HEK293 (cell line): ENCODE measurements at regions not wholly inside any gene's neighbourhood (a gene's known extent, or its start where the extent isn't known, plus 50 kb on each side); places are given as distances from the start of the nearest gene placed in this dataset.

Experiments
- CTCF ChIA-PET: fragments of 350-600 bp; formaldehyde crosslinking; extraction: SDS; loops from one replicate; lab custom pipeline; 2021; ENCODE audit warnings: antibody characterized with exemption; lab: Yijun Ruan, JAX
- POLR2A ChIA-PET: fragments of 300-600 bp; formaldehyde crosslinking; extraction: SDS; loops from one replicate; lab custom pipeline; 2020; ENCODE audit warnings: antibody characterized with exemption, inconsistent platforms; lab: Yijun Ruan, JAX
- H3K27ac ChIP-seq: fragments of 200-500 bp; sonication (Bioruptor generic); 2 replicates; pipeline ENCODE4 v1.5.1; 2014; ENCODE audit warnings: low read depth, low read length, control low read depth, inconsistent platforms; ENCODE audit errors: extremely low read depth
- H3K36me3 ChIP-seq, 2 experiments: fragments of 200-500 bp in 1 of 2; sonication (Bioruptor generic) in 1 of 2; 1 replicate in 1 of 2; 2 replicates in 1 of 2; pipeline ENCODE4 v1.5.1; 2014 to 2017; ENCODE audit warnings: inconsistent platforms in 2 of 2, low read length in 2 of 2; ENCODE audit not compliant: control insufficient read depth in 2 of 2, insufficient read depth in 1 of 2
- H3K4me1 ChIP-seq: fragments of 200-500 bp; sonication (Bioruptor generic); 2 replicates; pipeline ENCODE4 v1.5.1; 2014; ENCODE audit warnings: mild to moderate bottlenecking, low read length, inconsistent platforms; ENCODE audit not compliant: control insufficient read depth, insufficient read depth
- H3K4me3 ChIP-seq: 2 replicates; pipeline ENCODE4 v1.5.1; 2011; ENCODE audit warnings: low read depth, mild to moderate bottlenecking, control low read depth, low read length, moderate library complexity
- H3K9me3 ChIP-seq: fragments of 200-500 bp; sonication (Bioruptor generic); 2 replicates; pipeline ENCODE4 v1.5.1; 2014; ENCODE audit warnings: low read depth, low read length, inconsistent platforms; ENCODE audit not compliant: control insufficient read depth, insufficient read depth
- IKZF3 ChIP-seq: fragments of 450-650 bp; IDR thresholded peaks from 2 replicates; pipeline ENCODE4 v1.5.0; 2018; ENCODE audit warnings: missing biosample characterization, mild to moderate bottlenecking, missing genetic modification characterization, moderate library complexity
- PRDM1 ChIP-seq: fragments of 450-650 bp; formaldehyde crosslinking; IDR thresholded peaks from 2 replicates; pipeline ENCODE4; 2016; ENCODE audit warnings: missing biosample characterization, missing genetic modification characterization
- SP2 ChIP-seq: fragments of 450-650 bp; formaldehyde crosslinking; IDR thresholded peaks from 2 replicates; pipeline ENCODE4 v1.5.1; 2016; ENCODE audit warnings: missing biosample characterization, missing genetic modification characterization
- ZBTB17 ChIP-seq: fragments of 450-650 bp; formaldehyde crosslinking; IDR thresholded peaks from 2 replicates; pipeline ENCODE4 v1.5.1; 2016; ENCODE audit warnings: missing biosample characterization, missing genetic modification characterization
- ZBTB44 ChIP-seq: fragments of 450-650 bp; IDR thresholded peaks from 2 replicates; pipeline ENCODE4 v1.5.1; 2018; ENCODE audit warnings: missing biosample characterization, mild to moderate bottlenecking, missing genetic modification characterization
- ZBTB48 ChIP-seq: fragments of 450-650 bp; formaldehyde crosslinking; IDR thresholded peaks from 2 replicates; pipeline ENCODE4 v1.5.1; 2016; ENCODE audit warnings: missing biosample characterization, missing genetic modification characterization
- ZBTB8A ChIP-seq: fragments of 450-650 bp; formaldehyde crosslinking; IDR thresholded peaks from 2 replicates; pipeline ENCODE4 v1.5.1; 2016; ENCODE audit warnings: missing biosample characterization, missing genetic modification characterization
- ZEB2 ChIP-seq: fragments of 450-650 bp; formaldehyde crosslinking; IDR thresholded peaks from 2 replicates; pipeline ENCODE4 v1.5.1; 2016; ENCODE audit warnings: missing biosample characterization, missing genetic modification characterization
- ZNF341 ChIP-seq: fragments of 450-650 bp; formaldehyde crosslinking; IDR thresholded peaks from 2 replicates; pipeline ENCODE4; 2016; ENCODE audit warnings: low read depth, missing biosample characterization, missing genetic modification characterization
- ZNF658 ChIP-seq: fragments of 450-650 bp; formaldehyde crosslinking; IDR thresholded peaks from 2 replicates; pipeline ENCODE4; 2016; ENCODE audit warnings: missing biosample characterization, missing genetic modification characterization
- ZNF660 ChIP-seq: fragments of 450-650 bp; IDR thresholded peaks from 2 replicates; pipeline ENCODE4 v1.5.1; 2018; ENCODE audit warnings: missing biosample characterization, mild to moderate bottlenecking, missing genetic modification characterization
- ZSCAN30 ChIP-seq: fragments of 450-650 bp; IDR thresholded peaks from 2 replicates; pipeline ENCODE4 v1.5.1; 2018; ENCODE audit warnings: missing biosample characterization, mild to moderate bottlenecking, missing genetic modification characterization, moderate library complexity
- TF ChIP-seq, protein P1 (sequence below): fragments of 450-650 bp; formaldehyde crosslinking; IDR thresholded peaks from 2 replicates; pipeline ENCODE4 v1.5.1; 2016; ENCODE audit warnings: missing biosample characterization, missing genetic modification characterization
- TF ChIP-seq, protein P2 (sequence below): fragments of 450-650 bp; formaldehyde crosslinking; IDR thresholded peaks from 2 replicates; pipeline ENCODE4 v1.5.1; 2017; ENCODE audit warnings: missing biosample characterization, missing genetic modification characterization
- TF ChIP-seq, protein P3 (sequence below): fragments of 450-650 bp; formaldehyde crosslinking; IDR thresholded peaks from 2 replicates; pipeline ENCODE4 v1.5.1; 2016; ENCODE audit warnings: missing biosample characterization, missing genetic modification characterization
- TF ChIP-seq, protein P4 (sequence below): fragments of 450-650 bp; formaldehyde crosslinking; IDR thresholded peaks from 2 replicates; pipeline ENCODE4 v1.5.1; 2016; ENCODE audit warnings: missing biosample characterization, missing genetic modification characterization
- TF ChIP-seq, protein P5 (sequence below): fragments of 450-650 bp; formaldehyde crosslinking; conservative IDR thresholded peaks from 2 replicates; pipeline ENCODE4 v1.5.1; 2016; ENCODE audit warnings: low read depth, missing biosample characterization, missing genetic modification characterization

GRCh38 chr22:46057246-46058090 lies 80.5 kb upstream of the WNT7B start:
- ChIA-PET POLR2A (interaction anchor here (6.2 kb wide), 1 partner anchor 12 kb away, joined by 42 read pairs; no protein-coding TSS in a partner anchor), CTCF (interaction anchor here (0.6 to 3.1 kb wide), 4 partner anchors 44 to 298 kb away, joined by 3 to 15 read pairs (median 4); no protein-coding TSS in a partner anchor)
- Histone ChIP-seq H3K27ac (no peak overlapping the region), H3K9me3 (no peaks in the 10 kb centered on the region), H3K4me1 (peaks cover 15% of the 10 kb centered on the region), H3K4me3 (no peak overlapping the region), H3K36me3 (no peaks in the 10 kb centered on the region)
- TF ChIP-seq ZBTB8A (tag by site-specific recombination) (peak; percentile 55), ZBTB17 (peak; percentile 90)
- TF ChIP-seq, protein P1, sequence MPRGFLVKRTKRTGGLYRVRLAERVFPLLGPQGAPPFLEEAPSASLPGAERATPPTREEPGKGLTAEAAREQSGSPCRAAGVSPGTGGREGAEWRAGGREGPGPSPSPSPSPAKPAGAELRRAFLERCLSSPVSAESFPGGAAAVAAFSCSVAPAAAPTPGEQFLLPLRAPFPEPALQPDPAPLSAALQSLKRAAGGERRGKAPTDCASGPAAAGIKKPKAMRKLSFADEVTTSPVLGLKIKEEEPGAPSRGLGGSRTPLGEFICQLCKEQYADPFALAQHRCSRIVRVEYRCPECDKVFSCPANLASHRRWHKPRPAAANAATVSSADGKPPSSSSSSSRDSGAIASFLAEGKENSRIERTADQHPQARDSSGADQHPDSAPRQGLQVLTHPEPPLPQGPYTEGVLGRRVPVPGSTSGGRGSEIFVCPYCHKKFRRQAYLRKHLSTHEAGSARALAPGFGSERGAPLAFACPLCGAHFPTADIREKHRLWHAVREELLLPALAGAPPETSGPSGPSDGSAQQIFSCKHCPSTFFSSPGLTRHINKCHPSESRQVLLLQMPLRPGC (tag by site-specific recombination) = no peak
- TF ChIP-seq, protein P2, sequence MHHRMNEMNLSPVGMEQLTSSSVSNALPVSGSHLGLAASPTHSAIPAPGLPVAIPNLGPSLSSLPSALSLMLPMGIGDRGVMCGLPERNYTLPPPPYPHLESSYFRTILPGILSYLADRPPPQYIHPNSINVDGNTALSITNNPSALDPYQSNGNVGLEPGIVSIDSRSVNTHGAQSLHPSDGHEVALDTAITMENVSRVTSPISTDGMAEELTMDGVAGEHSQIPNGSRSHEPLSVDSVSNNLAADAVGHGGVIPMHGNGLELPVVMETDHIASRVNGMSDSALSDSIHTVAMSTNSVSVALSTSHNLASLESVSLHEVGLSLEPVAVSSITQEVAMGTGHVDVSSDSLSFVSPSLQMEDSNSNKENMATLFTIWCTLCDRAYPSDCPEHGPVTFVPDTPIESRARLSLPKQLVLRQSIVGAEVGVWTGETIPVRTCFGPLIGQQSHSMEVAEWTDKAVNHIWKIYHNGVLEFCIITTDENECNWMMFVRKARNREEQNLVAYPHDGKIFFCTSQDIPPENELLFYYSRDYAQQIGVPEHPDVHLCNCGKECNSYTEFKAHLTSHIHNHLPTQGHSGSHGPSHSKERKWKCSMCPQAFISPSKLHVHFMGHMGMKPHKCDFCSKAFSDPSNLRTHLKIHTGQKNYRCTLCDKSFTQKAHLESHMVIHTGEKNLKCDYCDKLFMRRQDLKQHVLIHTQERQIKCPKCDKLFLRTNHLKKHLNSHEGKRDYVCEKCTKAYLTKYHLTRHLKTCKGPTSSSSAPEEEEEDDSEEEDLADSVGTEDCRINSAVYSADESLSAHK = 0 out of 2 replicates have a peak, but pooled peaks have one; percentile 12

GRCh38 chr22:46058091-46058420 lies 81.1 kb upstream of the WNT7B start:
- ChIA-PET CTCF (interaction anchor here (3.1 kb wide), 1 partner anchor 52 kb away, joined by 15 read pairs; no protein-coding TSS in a partner anchor), POLR2A (no interaction called here)
- TF ChIP-seq ZEB2 (no peak), PRDM1 (tag by site-specific recombination) (peak; percentile 71; the same call in 1 of the 2 replicates), ZNF341 (tag by site-specific recombination) (peak; percentile 100), ZBTB44 (tag by site-specific recombination) (0 out of 2 replicates have a peak, but pooled peaks have one; percentile 33), ZNF658 (tag by site-specific recombination) (no peak), ZSCAN30 (0 out of 2 replicates have a peak, but pooled peaks have one; percentile 6), ZNF660 (tag by site-specific recombination) (0 out of 2 replicates have a peak, but pooled peaks have one; percentile 16), IKZF3 (peak; percentile 63), SP2 (no peak), ZBTB48 (tag by site-specific recombination) (peak; percentile 90; the same call in 1 of the 2 replicates)
- TF ChIP-seq, protein P3, sequence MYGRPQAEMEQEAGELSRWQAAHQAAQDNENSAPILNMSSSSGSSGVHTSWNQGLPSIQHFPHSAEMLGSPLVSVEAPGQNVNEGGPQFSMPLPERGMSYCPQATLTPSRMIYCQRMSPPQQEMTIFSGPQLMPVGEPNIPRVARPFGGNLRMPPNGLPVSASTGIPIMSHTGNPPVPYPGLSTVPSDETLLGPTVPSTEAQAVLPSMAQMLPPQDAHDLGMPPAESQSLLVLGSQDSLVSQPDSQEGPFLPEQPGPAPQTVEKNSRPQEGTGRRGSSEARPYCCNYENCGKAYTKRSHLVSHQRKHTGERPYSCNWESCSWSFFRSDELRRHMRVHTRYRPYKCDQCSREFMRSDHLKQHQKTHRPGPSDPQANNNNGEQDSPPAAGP (tag by site-specific recombination) = no peak
- TF ChIP-seq, protein P4, sequence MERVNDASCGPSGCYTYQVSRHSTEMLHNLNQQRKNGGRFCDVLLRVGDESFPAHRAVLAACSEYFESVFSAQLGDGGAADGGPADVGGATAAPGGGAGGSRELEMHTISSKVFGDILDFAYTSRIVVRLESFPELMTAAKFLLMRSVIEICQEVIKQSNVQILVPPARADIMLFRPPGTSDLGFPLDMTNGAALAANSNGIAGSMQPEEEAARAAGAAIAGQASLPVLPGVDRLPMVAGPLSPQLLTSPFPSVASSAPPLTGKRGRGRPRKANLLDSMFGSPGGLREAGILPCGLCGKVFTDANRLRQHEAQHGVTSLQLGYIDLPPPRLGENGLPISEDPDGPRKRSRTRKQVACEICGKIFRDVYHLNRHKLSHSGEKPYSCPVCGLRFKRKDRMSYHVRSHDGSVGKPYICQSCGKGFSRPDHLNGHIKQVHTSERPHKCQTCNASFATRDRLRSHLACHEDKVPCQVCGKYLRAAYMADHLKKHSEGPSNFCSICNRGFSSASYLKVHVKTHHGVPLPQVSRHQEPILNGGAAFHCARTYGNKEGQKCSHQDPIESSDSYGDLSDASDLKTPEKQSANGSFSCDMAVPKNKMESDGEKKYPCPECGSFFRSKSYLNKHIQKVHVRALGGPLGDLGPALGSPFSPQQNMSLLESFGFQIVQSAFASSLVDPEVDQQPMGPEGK (tag by site-specific recombination) = peak; percentile 35; the same call in 1 of the 2 replicates
- TF ChIP-seq, protein P5, sequence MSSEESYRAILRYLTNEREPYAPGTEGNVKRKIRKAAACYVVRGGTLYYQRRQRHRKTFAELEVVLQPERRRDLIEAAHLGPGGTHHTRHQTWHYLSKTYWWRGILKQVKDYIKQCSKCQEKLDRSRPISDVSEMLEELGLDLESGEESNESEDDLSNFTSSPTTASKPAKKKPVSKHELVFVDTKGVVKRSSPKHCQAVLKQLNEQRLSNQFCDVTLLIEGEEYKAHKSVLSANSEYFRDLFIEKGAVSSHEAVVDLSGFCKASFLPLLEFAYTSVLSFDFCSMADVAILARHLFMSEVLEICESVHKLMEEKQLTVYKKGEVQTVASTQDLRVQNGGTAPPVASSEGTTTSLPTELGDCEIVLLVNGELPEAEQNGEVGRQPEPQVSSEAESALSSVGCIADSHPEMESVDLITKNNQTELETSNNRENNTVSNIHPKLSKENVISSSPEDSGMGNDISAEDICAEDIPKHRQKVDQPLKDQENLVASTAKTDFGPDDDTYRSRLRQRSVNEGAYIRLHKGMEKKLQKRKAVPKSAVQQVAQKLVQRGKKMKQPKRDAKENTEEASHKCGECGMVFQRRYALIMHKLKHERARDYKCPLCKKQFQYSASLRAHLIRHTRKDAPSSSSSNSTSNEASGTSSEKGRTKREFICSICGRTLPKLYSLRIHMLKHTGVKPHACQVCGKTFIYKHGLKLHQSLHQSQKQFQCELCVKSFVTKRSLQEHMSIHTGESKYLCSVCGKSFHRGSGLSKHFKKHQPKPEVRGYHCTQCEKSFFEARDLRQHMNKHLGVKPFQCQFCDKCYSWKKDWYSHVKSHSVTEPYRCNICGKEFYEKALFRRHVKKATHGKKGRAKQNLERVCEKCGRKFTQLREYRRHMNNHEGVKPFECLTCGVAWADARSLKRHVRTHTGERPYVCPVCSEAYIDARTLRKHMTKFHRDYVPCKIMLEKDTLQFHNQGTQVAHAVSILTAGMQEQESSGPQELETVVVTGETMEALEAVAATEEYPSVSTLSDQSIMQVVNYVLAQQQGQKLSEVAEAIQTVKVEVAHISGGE (tag by site-specific recombination) = no peak
- Histone ChIP-seq H3K27ac (no peak overlapping the region), H3K9me3 (no peaks in the 10 kb centered on the region), H3K36me3 (no peaks in the 10 kb centered on the region), H3K4me1 (peaks cover 9% of the 10 kb centered on the region), H3K4me3 (no peak overlapping the region)
